CD14-positive monocyte (primary cell): ENCODE measurements at regions not wholly inside any gene's neighbourhood (a gene's known extent, or its start where the extent isn't known, plus 50 kb on each side); places are given as distances from the start of the nearest gene placed in this dataset.
"Not testable (repeated sequence)": the region's sequence is repeated elsewhere in the genome, so short reads cannot be mapped to it uniquely, and the experiment has no call there.

ENCODE experiments used
- DNase-seq, 3 donors: peaks; one replicate each; pipeline ENCODE4 v3.0.0-alpha.2; 2011 to 2022
- H2AFZ ChIP-seq: 2 replicates; pipeline ENCODE4 v1.6.0; 2012; ENCODE audit warnings: mild to moderate bottlenecking, low read depth, low read length, inconsistent platforms; ENCODE audit not compliant: insufficient read depth, poor library complexity, severe bottlenecking
- H3K27ac ChIP-seq, 2 donors: 1 replicate in 1 of 2; 2 replicates in 1 of 2; pipeline ENCODE4 v1.5.1; 2012 to 2013; ENCODE audit warnings: low read length in 2 of 2, control low read depth in 1 of 2, inconsistent platforms in 1 of 2, low read depth in 1 of 2, mild to moderate bottlenecking in 1 of 2
- H3K27me3 ChIP-seq, 2 donors: one replicate each; pipeline versions ENCODE4 v1.6.0 to v1.6.1; 2011 to 2013; ENCODE audit warnings: low read length in 2 of 2; ENCODE audit not compliant: control insufficient read depth in 2 of 2, insufficient read depth in 2 of 2
- H3K36me3 ChIP-seq, 2 donors: replicated peaks in 1 of 2; 1 replicate in 1 of 2; 2 replicates in 1 of 2; pipeline versions ENCODE4 v1.5.1 to v1.6.1; 2012 to 2013; ENCODE audit warnings: low read length in 2 of 2, control low read depth in 1 of 2, inconsistent platforms in 1 of 2, mild to moderate bottlenecking in 1 of 2; ENCODE audit not compliant: insufficient read depth in 2 of 2, control insufficient read depth in 1 of 2
- H3K4me1 ChIP-seq, 2 donors: 1 replicate in 1 of 2; 2 replicates in 1 of 2; pipeline versions ENCODE4 v1.5.1 to v1.6.1; 2012 to 2013; ENCODE audit warnings: low read length in 2 of 2, control low read depth in 1 of 2, inconsistent platforms in 1 of 2, mild to moderate bottlenecking in 1 of 2, moderate library complexity in 1 of 2; ENCODE audit not compliant: insufficient read depth in 2 of 2, control insufficient read depth in 1 of 2
- H3K4me2 ChIP-seq: replicated peaks from 2 replicates; pipeline ENCODE3; 2012; ENCODE audit warnings: low read length, moderate library complexity, mild to moderate bottlenecking; ENCODE audit not compliant: poor library complexity, severe bottlenecking; ENCODE audit errors: extremely low read depth
- H3K4me3 ChIP-seq, 3 experiments: fragments of 200-600 bp in 1 of 3; sonication (generic) in 1 of 3; replicated peaks in 1 of 3; 1 replicate in 2 of 3; 2 replicates in 1 of 3; pipeline ENCODE4 v1.5.1; 2011 to 2013; ENCODE audit warnings: low read length in 3 of 3, mild to moderate bottlenecking in 3 of 3, control low read depth in 2 of 3, low read depth in 2 of 3, inconsistent platforms in 1 of 3, moderate library complexity in 1 of 3
- H3K79me2 ChIP-seq: 2 replicates; pipeline ENCODE4 v1.6.0; 2012; ENCODE audit warnings: mild to moderate bottlenecking, control low read depth, inconsistent platforms, low read length, moderate library complexity; ENCODE audit not compliant: insufficient read depth
- H3K9ac ChIP-seq: 2 replicates; pipeline ENCODE4 v1.6.0; 2017; ENCODE audit warnings: low read length, mild to moderate bottlenecking; ENCODE audit not compliant: insufficient read depth, poor library complexity, severe bottlenecking
- H3K9me3 ChIP-seq, 2 donors: replicated peaks in 1 of 2; 1 replicate in 1 of 2; 2 replicates in 1 of 2; pipeline versions ENCODE4 v1.5.1 to v1.6.1; 2012 to 2013; ENCODE audit warnings: low read length in 2 of 2, control low read depth in 1 of 2; ENCODE audit not compliant: control insufficient read depth in 1 of 2, insufficient read depth in 1 of 2
- H4K20me1 ChIP-seq: 2 replicates; pipeline ENCODE4 v1.6.0; 2012; ENCODE audit warnings: mild to moderate bottlenecking, low read length, control low read depth, moderate library complexity; ENCODE audit not compliant: insufficient read depth
- H3K27ac Mint-ChIP-seq, 7 donors: one replicate each; pipeline ENCODE4 v1.8.0; 2020; ENCODE audit warnings: mild to moderate bottlenecking in 7 of 7, mixed read lengths in 7 of 7, moderate library complexity in 6 of 7, inconsistent platforms in 2 of 7
- H3K27me3 Mint-ChIP-seq, 3 donors: one replicate each; pipeline ENCODE4 v1.8.0; 2021 to 2022; ENCODE audit warnings: low read depth in 3 of 3, mild to moderate bottlenecking in 3 of 3, mixed read lengths in 3 of 3, moderate library complexity in 3 of 3, inconsistent platforms in 1 of 3
- H3K36me3 Mint-ChIP-seq, 2 donors: one replicate each; pipeline ENCODE4 v1.8.0; 2020; ENCODE audit warnings: mixed read lengths in 2 of 2, inconsistent platforms in 1 of 2, mild to moderate bottlenecking in 1 of 2
- H3K4me1 Mint-ChIP-seq: one replicate; pipeline ENCODE4 v1.8.0; 2020; ENCODE audit warnings: mild to moderate bottlenecking, mixed read lengths
- H3K4me3 Mint-ChIP-seq, 2 donors: one replicate each; pipeline ENCODE4 v1.8.0; 2020; ENCODE audit warnings: mild to moderate bottlenecking in 2 of 2, mixed read lengths in 2 of 2, moderate library complexity in 1 of 2
- H3K9me3 Mint-ChIP-seq, 7 donors: one replicate each; pipeline ENCODE4 v1.8.0; 2020 to 2022; ENCODE audit warnings: mixed read lengths in 7 of 7, mild to moderate bottlenecking in 6 of 7, moderate library complexity in 6 of 7, inconsistent platforms in 2 of 7
- CTCF ChIP-seq: fragments of 200-600 bp; IDR thresholded peaks from one replicate; pipeline ENCODE4 v1.8.0; 2022; ENCODE audit warnings: antibody characterized with exemption, mild to moderate bottlenecking
- WGBS: methylation state at CpG from one replicate; pipeline ENCODE4 v1.1.5; 2013; ENCODE audit warnings: missing lambda C conversion rate; ENCODE audit not compliant: insufficient coverage; 5-methylcytosine and 5-hydroxymethylcytosine counted together
- intact Hi-C, 2 donors: fragments of 100-400 bp; cut with micrococcal nuclease; formaldehyde crosslinking; loops; one replicate each; pipeline versions ENCODE4 v1.15.0 to v1.15.1; 2023

DNA sequence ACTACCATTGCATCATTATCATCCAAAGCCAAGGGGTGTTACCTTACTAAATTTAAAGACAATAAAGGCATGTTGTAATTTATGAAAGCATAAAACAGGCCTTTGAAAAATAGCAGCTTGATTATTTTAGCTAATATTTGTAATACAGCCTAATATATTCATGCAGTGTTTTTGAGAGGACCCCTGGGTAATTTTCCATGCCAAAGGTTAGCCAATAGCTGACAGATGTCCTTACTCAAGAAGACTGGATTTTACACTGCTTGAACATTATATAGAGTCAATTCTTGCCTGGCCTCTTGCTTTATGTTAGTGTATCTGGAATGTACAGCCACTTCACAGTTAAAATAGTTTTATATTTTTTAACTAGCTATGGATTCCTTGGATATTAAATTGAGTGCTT lies 337.8 kb upstream of the PAPPA start:
- Mint-ChIP-seq H3K36me3 (no peaks in the 10 kb centered on the region), H3K9me3 (peaks cover 0 to 8% (median 6%) of the 10 kb centered on the region in 7 donors), H3K4me3 (no peak overlapping the region), H3K4me1 (no peaks in the 10 kb centered on the region), H3K27me3 (no peaks in the 10 kb centered on the region), H3K27ac (no peak overlapping the region)
- intact Hi-C loops = no loop called here
- Histone ChIP-seq H3K27me3 (no peaks in the 10 kb centered on the region), H3K9ac (no peak overlapping the region), H3K4me1 (no peaks in the 10 kb centered on the region), H2AFZ (no peak overlapping the region), H3K79me2 (no peaks in the 10 kb centered on the region), H3K9me3 (peaks cover 0 to 2% of the 10 kb centered on the region in 2 donors), H4K20me1 (no peaks in the 10 kb centered on the region), H3K36me3 (no peaks in the 10 kb centered on the region), H3K4me2 (no peak overlapping the region), H3K4me3 (no peak overlapping the region), H3K27ac (no peak overlapping the region)
- no peak for DNase-seq
- TF ChIP-seq CTCF = no peak

DNA sequence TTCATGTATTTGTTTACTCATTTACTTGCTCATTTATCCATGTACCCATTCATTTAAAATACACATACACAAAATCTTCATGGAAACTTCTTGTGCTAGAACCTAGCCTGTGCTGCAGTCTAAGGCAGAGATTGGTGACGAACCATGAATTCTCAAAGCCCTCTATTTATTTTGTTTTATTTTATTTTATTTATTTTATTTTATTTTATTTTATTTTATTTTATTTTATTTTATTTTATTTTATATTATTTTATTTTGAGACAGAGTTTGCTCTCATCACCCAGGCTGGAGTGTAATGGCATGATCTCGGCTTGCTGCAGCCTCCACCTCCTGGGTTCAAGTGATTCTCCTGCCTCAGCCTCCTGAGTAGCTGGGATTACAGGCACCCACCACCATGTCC lies 334.9 kb upstream of the PAPPA start:
- peak overlapping the region in 1 of 7 donors; percentile 60 for H3K27ac Mint-ChIP-seq
- not testable (repeated sequence) for H3K4me3 Mint-ChIP-seq, H3K79me2 ChIP-seq, H3K36me3 ChIP-seq, H3K4me3 ChIP-seq, H3K4me1 ChIP-seq, H3K9me3 ChIP-seq, H3K27ac ChIP-seq, H3K4me1 Mint-ChIP-seq, H3K4me2 ChIP-seq, DNase-seq, H3K36me3 Mint-ChIP-seq, H3K27me3 Mint-ChIP-seq, H2AFZ ChIP-seq, H3K9ac ChIP-seq, H4K20me1 ChIP-seq, H3K27me3 ChIP-seq
- WGBS = no CpG with 5 or more reads among the region's 2 CpGs
- H3K9me3 Mint-ChIP-seq = peaks cover 0 to 11% (median 7%) of the 10 kb centered on the region in 7 donors
- intact Hi-C loops = loop anchor here in 1 of 2 donors (1.0 kb wide), 1 partner anchor 10 kb away; no protein-coding TSS in a partner anchor
